H9 (cell line): ENCODE measurements at regions not wholly inside any gene's neighbourhood (a gene's known extent, or its start where the extent isn't known, plus 50 kb on each side); places are given as distances from the start of the nearest gene placed in this dataset.

ENCODE experiments used
- DNase-seq: peaks from one replicate; pipeline ENCODE4 v3.0.0-alpha.2; 2017
- H2AFZ ChIP-seq: one replicate; pipeline ENCODE4 v1.6.1; 2013; ENCODE audit warnings: mild to moderate bottlenecking, low read length, control low read depth, moderate library complexity
- H2AK5ac ChIP-seq: 2 replicates; pipeline ENCODE4 v1.6.1; 2013; ENCODE audit warnings: low read length, control low read depth, mixed read lengths; ENCODE audit not compliant: insufficient read length
- H2BK120ac ChIP-seq: one replicate; pipeline ENCODE4 v1.6.1; 2013; ENCODE audit warnings: low read depth, mild to moderate bottlenecking, low read length, control low read depth, inconsistent platforms; ENCODE audit not compliant: poor library complexity, severe bottlenecking
- H2BK12ac ChIP-seq: 2 replicates; pipeline ENCODE4 v1.6.1; 2013; ENCODE audit warnings: low read length, control low read depth, mixed read lengths, low read depth; ENCODE audit not compliant: insufficient read length
- H2BK15ac ChIP-seq: 2 replicates; pipeline ENCODE4 v1.6.1; 2013; ENCODE audit warnings: low read depth, low read length, control low read depth
- H2BK20ac ChIP-seq: one replicate; pipeline ENCODE4 v1.6.1; 2013; ENCODE audit warnings: low read depth, mild to moderate bottlenecking, low read length, control low read depth, inconsistent platforms; ENCODE audit not compliant: poor library complexity, severe bottlenecking
- H2BK5ac ChIP-seq: 2 replicates; pipeline ENCODE4 v1.6.1; 2013; ENCODE audit warnings: low read length, control low read depth, mixed read lengths; ENCODE audit not compliant: insufficient read length
- H3K14ac ChIP-seq: 2 replicates; pipeline ENCODE4 v1.6.1; 2013; ENCODE audit warnings: low read length, control low read depth; ENCODE audit not compliant: insufficient read depth
- H3K18ac ChIP-seq: 2 replicates; pipeline ENCODE4 v1.6.1; 2013; ENCODE audit warnings: low read depth, mild to moderate bottlenecking, mixed read lengths, low read length, control low read depth; ENCODE audit not compliant: insufficient read length
- H3K23ac ChIP-seq: 2 replicates; pipeline ENCODE4 v1.6.1; 2013; ENCODE audit warnings: low read length, control low read depth, mixed read lengths, low read depth; ENCODE audit not compliant: insufficient read length
- H3K23me2 ChIP-seq: 2 replicates; pipeline ENCODE4 v1.6.1; 2013; ENCODE audit warnings: low read depth, mild to moderate bottlenecking, mixed read lengths, low read length, control low read depth; ENCODE audit not compliant: insufficient read length, poor library complexity, severe bottlenecking
- H3K27ac ChIP-seq: 2 replicates; pipeline ENCODE4 v1.5.1; 2013; ENCODE audit warnings: low read length, control low read depth, mixed read lengths, low read depth; ENCODE audit not compliant: insufficient read length
- H3K27me3 ChIP-seq: 2 replicates; pipeline ENCODE4 v1.6.1; 2013; ENCODE audit warnings: low read length, control low read depth, inconsistent platforms; ENCODE audit not compliant: insufficient read depth
- H3K4ac ChIP-seq: 2 replicates; pipeline ENCODE4 v1.6.1; 2013; ENCODE audit warnings: low read depth, mild to moderate bottlenecking, control low read depth, inconsistent platforms, low read length, moderate library complexity
- H3K4me1 ChIP-seq: 2 replicates; pipeline ENCODE4 v1.6.1; 2013; ENCODE audit warnings: low read length, control low read depth, inconsistent platforms; ENCODE audit not compliant: insufficient read depth
- H3K4me2 ChIP-seq: 2 replicates; pipeline ENCODE4 v1.6.1; 2013; ENCODE audit warnings: low read length, control low read depth, mixed read lengths; ENCODE audit not compliant: insufficient read length, insufficient read depth
- H3K56ac ChIP-seq: 2 replicates; pipeline ENCODE4 v1.6.1; 2013; ENCODE audit warnings: low read depth, mild to moderate bottlenecking, mixed read lengths, low read length, control low read depth; ENCODE audit not compliant: insufficient read length
- H3K79me1 ChIP-seq: 2 replicates; pipeline ENCODE4 v1.6.1; 2013; ENCODE audit warnings: low read depth, mild to moderate bottlenecking, moderate library complexity, low read length, control low read depth, inconsistent platforms; ENCODE audit not compliant: insufficient read depth, poor library complexity, severe bottlenecking
- H3K79me2 ChIP-seq: 2 replicates; pipeline ENCODE4 v1.6.1; 2013; ENCODE audit warnings: low read length, control low read depth, inconsistent platforms; ENCODE audit not compliant: insufficient read depth
- H3K9ac ChIP-seq: 2 replicates; pipeline ENCODE4 v1.6.1; 2013; ENCODE audit warnings: low read length, control low read depth, mixed read lengths; ENCODE audit not compliant: insufficient read length; ENCODE audit errors: extremely low read depth
- H3K9me3 ChIP-seq: one replicate; pipeline ENCODE4 v1.6.1; 2013; ENCODE audit warnings: low read depth, low read length, inconsistent platforms; ENCODE audit not compliant: control insufficient read depth
- H3T11ph ChIP-seq: one replicate; pipeline ENCODE4 v1.6.1; 2013; ENCODE audit warnings: mild to moderate bottlenecking, low read length, control low read depth, inconsistent platforms
- H4K20me1 ChIP-seq: one replicate; pipeline ENCODE4 v1.6.1; 2013; ENCODE audit not compliant: control insufficient read depth, insufficient read length, insufficient read depth
- H4K5ac ChIP-seq: 2 replicates; pipeline ENCODE4 v1.6.1; 2013; ENCODE audit warnings: low read depth, mild to moderate bottlenecking, mixed read lengths, low read length, control low read depth; ENCODE audit not compliant: insufficient read length
- H4K8ac ChIP-seq: replicated peaks from 2 replicates; pipeline ENCODE4 v1.6.1; 2013; ENCODE audit warnings: low read length, control low read depth, mixed read lengths, low read depth; ENCODE audit not compliant: insufficient read length
- H4K91ac ChIP-seq: 2 replicates; pipeline ENCODE4 v1.6.1; 2013; ENCODE audit warnings: low read depth, mild to moderate bottlenecking, moderate library complexity, mixed read lengths, low read length, control low read depth; ENCODE audit not compliant: insufficient read length
- H3K27ac Mint-ChIP-seq, 3 experiments: 2 replicates in 2 of 3; 3 replicates in 1 of 3; pipeline ENCODE4 v1.8.0; 2020 to 2021; ENCODE audit warnings: mixed read lengths in 3 of 3, mild to moderate bottlenecking in 1 of 3, moderate library complexity in 1 of 3
- H3K27me3 Mint-ChIP-seq: 2 replicates; pipeline ENCODE4 v1.8.0; 2021; ENCODE audit warnings: low read depth, mild to moderate bottlenecking, moderate library complexity, mixed read lengths
- H3K36me3 Mint-ChIP-seq, 3 experiments: 2 replicates in 2 of 3; 3 replicates in 1 of 3; pipeline ENCODE4 v1.8.0; 2020 to 2021; ENCODE audit warnings: low read depth in 3 of 3, mixed read lengths in 3 of 3; ENCODE audit not compliant: insufficient read depth in 1 of 3
- H3K4me1 Mint-ChIP-seq, 2 experiments: 2 replicates each; pipeline ENCODE4 v1.8.0; 2020; ENCODE audit warnings: mixed read lengths in 2 of 2
- H3K4me3 Mint-ChIP-seq, 2 experiments: 2 replicates in 1 of 2; 3 replicates in 1 of 2; pipeline ENCODE4 v1.8.0; 2020 to 2021; ENCODE audit warnings: mild to moderate bottlenecking in 2 of 2, mixed read lengths in 2 of 2, moderate library complexity in 1 of 2
- H3K9me3 Mint-ChIP-seq, 2 experiments: 2 replicates in 1 of 2; 3 replicates in 1 of 2; pipeline ENCODE4 v1.8.0; 2020; ENCODE audit warnings: mild to moderate bottlenecking in 2 of 2, mixed read lengths in 2 of 2, moderate library complexity in 1 of 2
- CTCF ChIP-seq: fragments of 200-600 bp; sonication (generic); conservative IDR thresholded peaks from 3 replicates; pipeline ENCODE4 v1.8.0; 2021; ENCODE audit warnings: antibody characterized with exemption, mild to moderate bottlenecking
- WGBS: extraction: QIAGEN DNeasy Blood & Tissue Kit; methylation state at CpG from one replicate; pipeline ENCODE4 v1.1.7; 2013; ENCODE audit warnings: missing lambda C conversion rate, low lambda C conversion rate, mixed read lengths; ENCODE audit not compliant: insufficient read length; ENCODE audit errors: extremely low coverage; 5-methylcytosine and 5-hydroxymethylcytosine counted together

- no peaks in the 10 kb centered on the region for H4K20me1 ChIP-seq
- no peak overlapping the region for H4K5ac ChIP-seq
- H3K9me3 Mint-ChIP-seq, result peaks cover 3 to 4% of the 10 kb centered on the region in 2 experiments; a peak in 3 of 5 replicates
- no CpG with 5 or more reads among the region's 4 CpGs for WGBS
- no peaks in the 10 kb centered on the region for H3K23me2 ChIP-seq
- H2BK20ac ChIP-seq, result no peak overlapping the region
- no peak overlapping the region for H3K4me3 Mint-ChIP-seq
- H3K9me3 ChIP-seq, result no peaks in the 10 kb centered on the region
- no peak overlapping the region for H2BK12ac ChIP-seq
- H3K27me3 Mint-ChIP-seq, result no peaks in the 10 kb centered on the region
- H2BK120ac ChIP-seq, result no peak overlapping the region
- H3K4me1 ChIP-seq, result no peaks in the 10 kb centered on the region
- H2BK15ac ChIP-seq, result no peak overlapping the region
- H3K4ac ChIP-seq, result no peak overlapping the region
- H3K27ac ChIP-seq, result no peak overlapping the region
- no peak overlapping the region for H3T11ph ChIP-seq
- no peaks in the 10 kb centered on the region for H3K79me1 ChIP-seq
- H3K14ac ChIP-seq, result no peak overlapping the region
- H4K8ac ChIP-seq, result no peak overlapping the region
- no peak overlapping the region for H3K27ac Mint-ChIP-seq
- TF ChIP-seq CTCF, result no peak
- no peak overlapping the region for H2BK5ac ChIP-seq
- no peaks in the 10 kb centered on the region for H3K27me3 ChIP-seq
- no peaks in the 10 kb centered on the region for H3K79me2 ChIP-seq
- H3K56ac ChIP-seq, result no peak overlapping the region
- H2AK5ac ChIP-seq, result no peak overlapping the region
- H4K91ac ChIP-seq, result no peak overlapping the region
- DNase-seq, result no peak
- no peak overlapping the region for H3K9ac ChIP-seq
- no peaks in the 10 kb centered on the region for H3K4me1 Mint-ChIP-seq
- H3K18ac ChIP-seq, result no peak overlapping the region
- no peak overlapping the region for H3K23ac ChIP-seq
- no peak overlapping the region for H3K4me2 ChIP-seq
- H3K36me3 Mint-ChIP-seq, result peaks cover 0 to 1% (median 1%) of the 10 kb centered on the region in 3 experiments; a peak in 1 of 7 replicates
- H2AFZ ChIP-seq, result no peak overlapping the region
These were observed 179.4 kb upstream of the RGMB start for GRCh38 chr5:98594098-98594497.
